Mesenteric fat pad (tissue), 1 donor: ENCODE measurements at regions not wholly inside any gene's neighbourhood (a gene's known extent, or its start where the extent isn't known, plus 50 kb on each side); places are given as distances from the start of the nearest gene placed in this dataset.

Experiments
- DNase-seq: peaks from one replicate; pipeline ENCODE4 v3.0.0-alpha.2; 2020; ENCODE audit warnings: low spot score
- donor health status: DM: yes; HTN: yes; CAD: no.

DNA sequence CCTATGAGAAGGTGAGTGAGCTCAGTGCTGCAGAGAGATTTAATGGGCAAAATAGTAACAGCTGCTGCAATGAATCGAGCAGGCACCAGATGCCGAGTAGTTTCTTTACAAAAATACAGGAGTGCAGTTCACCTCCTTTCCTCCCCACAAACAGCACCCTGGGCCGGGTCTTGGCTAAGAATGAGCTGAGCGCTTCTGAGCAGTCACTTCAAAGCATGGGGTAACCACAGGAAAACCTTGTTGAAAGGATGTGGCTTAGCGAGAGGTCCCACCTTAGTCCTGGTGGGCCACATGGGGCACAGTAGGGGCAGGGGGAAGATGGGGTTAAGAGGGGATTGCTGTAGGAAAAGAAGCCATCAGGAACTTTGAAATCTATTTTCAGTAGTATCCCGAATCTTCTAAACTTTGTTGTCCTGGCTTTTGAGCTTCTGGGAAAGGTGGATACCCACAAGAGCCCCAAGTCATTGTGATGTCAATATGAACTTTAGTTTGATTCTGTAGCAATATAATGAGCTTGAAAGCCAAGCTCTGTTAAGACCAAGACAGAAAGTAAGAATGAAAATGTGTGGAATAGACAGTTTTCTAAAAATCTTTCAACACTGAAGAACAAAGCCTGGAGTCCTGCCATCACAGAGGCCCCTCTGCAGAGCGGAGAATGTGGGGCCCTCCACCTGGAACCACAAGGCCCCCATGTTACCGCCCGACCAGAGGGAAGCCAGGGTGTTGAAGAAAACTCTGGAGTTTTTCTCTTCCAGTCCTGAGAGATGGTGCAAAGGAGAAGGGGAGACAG is 101.0 kb upstream of the ZNF236 start:
- no peak for DNase-seq

DNA sequence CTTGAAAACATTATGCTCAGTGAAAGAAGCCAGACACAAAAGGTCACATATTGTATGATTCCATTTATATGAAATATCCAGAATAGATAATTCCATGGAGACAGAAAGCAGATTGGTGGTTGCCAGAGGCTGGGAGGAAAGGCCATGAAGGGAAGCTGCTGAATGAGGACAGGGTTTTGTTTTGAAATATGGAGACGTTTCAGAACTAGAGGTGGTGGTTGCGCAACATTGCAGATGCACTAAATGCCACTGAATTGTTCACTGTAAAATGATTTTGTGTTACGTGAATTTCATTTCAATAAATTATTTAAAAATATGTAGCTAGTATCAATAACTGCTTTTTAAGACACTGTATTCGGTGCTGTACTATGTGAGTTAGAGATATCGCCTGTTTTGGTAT is 101.7 kb upstream of the ZNF236 start:
- no peak for DNase-seq

DNA sequence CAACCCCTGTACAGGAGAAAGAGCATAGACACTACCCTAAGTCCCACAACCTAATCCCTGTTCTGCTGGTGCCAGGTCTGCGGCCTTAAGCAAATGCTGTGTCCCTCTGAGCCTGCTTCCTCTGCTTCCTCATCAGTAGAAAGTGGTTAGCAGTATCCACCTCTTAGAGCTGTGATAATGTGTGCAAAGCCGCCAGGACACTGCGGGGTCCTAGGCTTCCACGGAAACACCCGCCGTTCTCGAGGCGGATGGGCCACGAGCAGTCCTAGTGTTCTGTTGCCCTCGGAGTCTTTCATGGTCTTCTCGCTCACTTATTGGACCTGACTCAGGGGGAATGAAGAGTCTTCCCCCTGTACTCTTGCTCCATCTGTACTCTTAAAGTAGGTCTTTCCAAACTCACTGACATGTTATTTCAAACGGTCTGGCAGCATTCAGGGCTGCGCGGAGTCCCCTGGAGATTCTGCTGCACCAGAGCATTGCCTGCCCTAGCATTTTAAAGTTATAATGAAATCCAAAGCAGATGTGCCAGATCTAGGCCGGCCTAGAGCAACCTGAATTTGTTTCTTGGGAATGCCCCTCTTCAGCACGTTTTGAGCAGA is 107.2 kb upstream of the ZNF236 start:
- DNase-seq: peak; percentile 47

DNA sequence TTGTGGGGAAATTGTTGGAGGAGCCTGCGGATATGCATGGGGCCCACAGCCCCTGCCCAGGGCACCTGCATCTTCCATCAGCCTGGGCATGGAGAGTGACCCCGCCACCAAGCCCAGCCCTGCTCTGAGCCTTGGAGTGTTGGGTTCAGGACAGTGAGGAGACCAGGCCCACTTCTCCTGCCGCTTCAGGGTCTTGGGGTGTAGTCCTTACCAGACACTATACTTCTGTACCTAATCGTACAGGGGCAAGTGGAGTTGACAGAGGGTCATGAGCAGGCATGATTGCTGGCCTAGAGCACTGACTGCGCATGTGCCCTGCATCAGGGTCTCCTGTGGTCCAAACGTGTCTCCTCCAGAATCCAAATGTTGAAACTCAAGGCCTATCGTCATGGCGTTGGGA is 108.9 kb upstream of the ZNF236 start:
- DNase-seq: peak; percentile 60

DNA sequence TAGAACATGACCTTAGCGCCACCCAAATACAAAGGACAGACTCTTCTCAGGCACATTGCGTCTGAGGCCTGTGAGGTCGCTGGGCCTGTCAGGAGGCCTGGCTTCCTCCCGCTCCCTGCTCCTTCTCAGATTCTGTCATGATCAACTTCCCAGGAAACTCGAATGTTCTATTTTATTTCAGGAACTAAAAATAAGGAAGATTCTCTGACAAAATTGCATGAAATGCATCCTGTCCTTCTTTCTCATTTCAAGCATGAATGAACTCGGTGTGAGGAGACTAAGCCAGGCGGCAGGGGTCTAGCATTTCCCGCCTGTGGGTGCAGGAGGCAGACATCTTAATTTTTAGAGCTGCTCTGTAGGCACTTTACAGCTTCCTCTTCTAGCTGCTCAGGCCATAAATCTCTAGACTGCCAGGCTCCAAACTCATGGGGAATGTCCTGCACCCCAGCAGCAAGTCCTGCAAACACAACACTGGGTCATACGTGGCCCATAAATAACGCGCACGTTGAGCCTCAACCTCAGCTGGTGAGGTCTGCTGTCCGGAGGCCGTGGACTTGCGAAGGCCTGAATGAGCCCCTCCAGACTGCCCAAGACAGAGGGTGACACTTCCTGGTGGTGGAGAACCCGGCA is 109.7 kb upstream of the ZNF236 start:
- no peak for DNase-seq

DNA sequence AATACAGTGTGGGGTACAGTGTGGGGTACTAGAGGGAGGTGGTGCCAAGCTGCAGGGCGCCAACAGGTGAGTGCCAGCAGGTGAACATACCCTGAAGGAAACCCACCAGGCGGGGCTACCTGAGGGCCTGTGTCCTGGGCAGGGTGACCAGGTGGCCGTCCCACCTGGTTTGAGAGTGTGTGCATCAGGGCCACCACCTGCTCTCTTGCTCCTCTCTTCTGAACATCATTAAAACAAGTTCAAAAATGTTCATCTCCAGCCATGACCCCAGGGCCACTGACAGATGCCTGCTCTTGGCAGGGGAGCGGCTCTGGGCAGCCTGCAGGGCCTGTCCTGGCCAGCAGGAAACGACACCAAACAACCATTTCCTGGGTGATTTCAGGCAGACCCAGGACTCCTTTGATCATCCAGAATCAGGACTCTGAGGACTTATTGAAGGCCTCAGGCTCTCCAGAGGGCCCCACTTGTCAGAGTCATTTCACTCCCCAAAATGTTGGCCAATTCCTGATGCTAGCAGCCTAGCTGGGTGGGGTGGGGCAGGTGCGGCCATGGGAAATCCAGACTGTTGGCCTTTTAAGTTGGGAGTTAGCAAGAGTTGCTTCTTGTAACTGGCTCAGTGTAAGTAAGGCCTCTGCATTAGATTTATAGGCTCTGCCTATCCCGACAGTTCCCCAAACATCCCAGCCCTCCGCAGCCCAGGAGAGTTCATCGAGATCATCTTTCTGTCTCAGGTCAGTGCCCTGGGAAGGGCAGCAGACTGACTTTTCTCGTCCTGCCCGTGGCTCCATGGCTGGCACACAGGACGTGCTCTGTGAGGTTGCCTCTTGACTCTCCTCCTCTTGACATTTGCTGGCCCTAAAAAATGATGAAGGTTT is 111.5 kb upstream of the ZNF236 start:
- DNase-seq: peak; percentile 76

DNA sequence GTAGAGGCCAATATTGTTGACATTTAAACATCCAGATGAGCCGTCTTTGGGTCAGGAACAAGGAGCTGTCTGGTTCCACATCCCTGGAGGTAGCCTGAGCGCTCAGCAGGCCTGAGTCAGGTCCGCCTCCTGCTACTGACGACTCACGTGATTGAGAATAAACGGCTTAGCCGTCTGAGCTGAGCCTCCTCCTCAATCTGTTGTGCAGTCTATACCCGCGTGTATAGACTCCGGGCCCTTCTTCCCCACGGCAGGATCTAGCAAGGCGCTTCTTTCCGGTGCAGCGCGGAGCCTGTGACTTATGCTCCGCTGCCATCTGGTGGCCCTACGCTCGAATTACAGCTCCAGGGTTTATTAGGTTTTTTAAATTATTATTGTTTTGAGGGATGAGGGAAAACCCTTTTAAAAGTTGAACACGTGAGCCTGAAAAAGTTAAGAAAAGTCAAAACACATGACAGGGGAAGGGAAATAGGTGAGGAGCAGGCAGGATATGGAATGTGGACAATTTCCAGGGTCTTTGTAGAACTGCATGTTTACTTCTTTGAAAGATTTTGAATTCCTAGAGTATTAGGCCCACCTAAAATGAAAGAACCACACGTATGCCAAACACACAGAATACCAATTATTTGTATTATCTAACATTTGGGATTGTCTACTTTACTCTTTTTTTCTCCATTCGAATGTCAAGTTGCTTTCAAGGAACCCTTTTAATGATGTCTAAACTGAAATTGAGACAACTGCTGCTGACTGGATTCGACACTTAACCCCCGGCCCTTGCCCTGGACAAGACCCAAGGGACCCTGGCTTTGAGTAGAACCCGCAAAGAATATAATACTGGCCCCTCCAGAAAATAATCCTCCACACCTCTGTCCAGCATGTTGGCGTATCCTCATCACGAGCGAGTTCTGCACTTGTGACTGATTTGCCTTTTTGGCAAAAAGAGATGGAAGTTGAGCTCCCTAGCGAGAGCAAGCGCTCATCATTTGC is 112.4 kb upstream of the ZNF236 start:
- peak; percentile 88 for DNase-seq

DNA sequence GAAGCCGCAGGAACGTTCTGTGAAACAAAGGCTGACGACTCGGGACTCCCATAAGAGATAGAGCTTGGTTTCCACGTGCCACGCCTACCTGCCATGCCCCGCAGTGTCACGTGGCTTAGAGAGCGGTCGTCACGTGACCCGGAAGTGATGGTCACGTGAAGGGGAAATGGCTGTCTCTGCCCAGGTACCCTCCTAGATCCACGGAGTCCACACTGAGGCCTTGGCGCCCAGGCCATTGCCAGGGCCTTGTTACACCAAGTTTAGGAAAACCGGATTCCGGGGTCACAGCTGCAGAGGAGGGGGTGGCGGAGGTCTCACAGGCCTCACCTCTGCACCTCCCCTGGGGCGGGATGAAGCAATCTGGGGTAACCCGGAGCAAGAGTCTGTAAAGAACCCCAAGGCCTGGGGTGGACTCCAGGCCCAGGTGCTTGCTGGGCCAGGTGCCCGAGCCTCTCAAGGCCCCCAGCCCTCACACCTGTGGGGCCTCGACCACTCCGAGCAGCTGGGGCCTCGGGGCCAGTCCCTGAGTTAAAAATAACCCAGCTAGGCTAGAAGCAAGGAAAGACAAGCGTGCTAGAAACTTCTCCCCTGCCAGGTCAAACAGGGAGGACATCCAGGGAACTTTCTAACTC is 113.5 kb upstream of the ZNF236 start:
- DNase-seq: no peak

DNA sequence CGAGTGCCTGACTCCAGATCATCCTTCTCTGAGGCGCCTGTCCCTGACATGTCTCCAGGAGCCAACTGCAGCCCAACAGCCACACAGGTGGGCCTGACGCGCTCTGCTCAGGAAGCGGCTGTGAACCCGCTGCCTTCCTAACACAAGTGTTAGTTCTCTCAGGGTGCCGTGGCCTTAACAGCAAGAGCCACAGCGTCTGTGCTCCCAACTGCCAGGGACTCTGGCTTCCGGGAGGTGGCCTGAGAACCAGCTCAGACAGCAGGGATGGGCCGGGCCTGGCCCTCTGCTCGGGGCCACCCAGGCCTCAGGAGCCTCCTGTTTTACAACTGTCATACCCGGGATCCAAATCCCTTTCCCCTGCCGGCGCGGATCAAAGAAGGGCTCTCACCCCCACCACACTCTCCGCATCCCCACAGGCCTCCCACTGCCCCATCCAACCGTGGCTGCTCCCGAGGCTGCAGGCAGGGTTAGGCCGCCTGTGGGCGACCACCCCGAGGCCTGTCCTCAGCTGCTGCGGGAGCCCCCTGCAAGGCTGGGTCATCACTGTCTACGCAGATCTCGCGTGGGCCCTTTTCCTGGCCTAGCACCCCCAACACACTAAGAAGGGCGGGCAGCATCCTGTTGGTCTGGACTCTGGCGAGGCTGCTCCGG is 114.2 kb upstream of the ZNF236 start:
- DNase-seq: peak; percentile 85

DNA sequence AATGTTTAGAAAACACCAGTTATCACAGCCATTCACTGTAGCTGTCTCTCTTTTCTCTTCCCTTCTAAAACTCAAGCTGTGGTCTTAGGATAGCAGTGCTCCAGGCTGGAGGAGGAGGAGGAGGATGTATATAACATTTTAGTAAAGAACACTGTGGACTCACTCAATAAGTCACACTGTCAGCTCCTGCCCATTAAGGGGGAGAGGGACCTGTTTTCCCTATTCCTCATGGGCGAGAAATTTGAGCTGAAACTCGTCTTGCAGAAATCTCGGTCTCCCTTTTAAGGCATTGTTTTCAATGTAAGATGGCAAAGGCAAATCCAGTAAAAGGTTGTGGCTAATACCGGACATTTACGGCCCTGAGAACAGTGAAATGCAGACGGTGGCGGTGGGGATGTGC is 114.8 kb upstream of the ZNF236 start:
- DNase-seq: no peak

DNA sequence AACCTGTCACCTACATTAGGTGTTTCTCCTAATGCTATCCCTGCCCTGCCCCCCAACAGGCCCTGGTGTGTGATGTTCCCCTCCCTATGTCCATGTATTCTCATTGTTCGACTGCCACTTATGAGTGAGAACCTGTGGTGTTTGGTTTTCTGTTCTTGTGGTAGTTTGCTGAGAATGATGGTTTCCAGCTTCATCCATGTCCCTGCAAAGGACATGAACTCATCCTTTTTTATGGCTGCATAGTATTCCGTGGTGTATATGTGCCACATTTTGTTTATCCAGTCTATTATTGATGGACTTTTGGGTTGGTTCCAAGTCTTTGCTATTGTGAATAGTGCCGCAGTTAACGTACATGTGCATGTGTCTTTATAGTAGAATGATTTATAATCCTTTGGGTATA is 117.8 kb upstream of the ZNF236 start:
- DNase-seq: peak; percentile 1

DNA sequence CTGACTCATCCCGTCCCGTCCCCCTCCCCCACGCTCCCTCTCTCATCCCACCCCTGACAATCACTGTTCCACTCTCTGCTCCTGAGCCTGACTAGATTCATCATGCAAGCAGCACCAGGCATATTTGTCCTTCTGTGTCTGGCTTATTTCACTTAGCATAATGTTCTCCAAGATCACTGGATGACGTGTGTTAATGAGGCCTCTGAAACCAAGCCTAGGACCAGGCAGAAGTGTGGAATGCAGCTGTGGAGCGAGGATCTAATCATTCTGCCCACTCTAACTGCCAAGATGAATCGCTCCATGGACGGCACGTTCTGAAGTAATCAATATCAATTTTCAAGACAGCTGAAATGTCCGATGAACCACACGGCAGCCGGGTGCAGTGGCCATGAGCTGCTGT is 122.4 kb upstream of the ZNF236 start:
- peak; percentile 4 for DNase-seq

DNA sequence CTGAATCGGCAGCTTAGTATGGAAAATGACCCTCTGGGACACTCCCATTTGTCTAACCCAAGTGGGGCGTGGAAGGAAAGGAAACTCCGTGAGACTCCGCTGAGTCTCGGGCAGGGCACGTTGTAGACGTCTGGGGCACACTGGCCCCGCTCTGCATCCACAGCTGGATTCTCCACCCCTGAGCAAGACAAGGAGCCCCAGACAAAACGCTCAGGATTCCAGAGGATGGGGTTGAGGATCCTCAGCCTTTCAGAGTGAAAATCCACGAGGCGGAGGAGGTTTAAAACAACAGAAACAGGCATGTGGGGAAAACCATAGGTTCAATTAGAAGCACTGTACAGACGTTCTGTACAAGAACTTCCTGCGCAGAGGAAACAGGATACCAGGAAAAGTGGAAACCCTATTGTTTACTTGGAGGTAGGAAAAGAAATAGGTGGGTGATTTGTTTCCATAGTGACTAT is 124.9 kb upstream of the ZNF236 start:
- peak; percentile 73 for DNase-seq

DNA sequence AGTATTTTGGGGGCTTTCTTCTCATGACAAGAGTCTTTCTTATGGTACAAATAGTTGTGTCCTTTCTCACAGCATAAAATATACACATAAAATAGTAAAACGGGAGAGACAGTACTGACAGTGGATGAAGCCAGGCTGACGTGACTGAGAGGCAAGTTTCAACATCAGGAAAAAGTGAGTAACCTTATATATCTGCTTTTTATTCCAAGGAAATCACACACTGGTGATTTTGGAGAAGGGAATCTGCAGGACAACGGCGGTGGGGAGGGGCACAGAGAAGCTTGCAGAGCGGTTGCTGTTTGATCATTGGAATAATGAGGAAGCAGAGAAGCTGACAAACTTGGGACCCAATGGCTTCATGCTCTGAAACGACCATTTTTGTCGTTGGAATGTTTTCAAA is 130.6 kb upstream of the ZNF236 start:
- peak; percentile 16 for DNase-seq

DNA sequence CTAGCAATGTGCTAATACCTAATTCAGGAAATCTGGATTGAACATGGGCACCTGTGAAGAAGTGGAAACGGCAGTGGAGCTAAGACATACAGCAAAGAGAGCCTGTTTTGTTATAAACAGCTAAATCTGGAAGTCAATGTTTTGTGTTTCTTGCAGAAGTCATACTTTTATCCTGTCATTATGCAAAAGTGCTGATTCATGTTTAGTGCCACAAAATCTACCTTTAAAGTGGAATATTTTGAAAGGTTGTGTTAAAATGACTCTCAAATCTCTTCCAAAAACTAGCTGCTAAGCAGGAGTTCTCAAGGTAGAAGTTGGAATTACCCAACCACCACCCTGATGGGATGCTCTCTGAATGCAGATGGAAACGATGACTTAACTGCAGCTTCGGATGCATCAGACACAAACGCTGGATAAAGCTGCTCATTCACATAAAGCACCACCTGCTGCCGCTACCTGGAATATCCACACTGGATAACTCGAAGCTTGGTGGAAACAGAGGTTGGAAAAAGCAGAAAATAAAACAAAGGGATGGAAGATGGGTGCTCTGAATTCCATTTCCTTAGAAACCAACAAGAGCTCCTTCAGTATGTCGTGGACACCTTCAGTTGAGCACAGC is 132.6 kb upstream of the ZNF236 start:
- no peak for DNase-seq

DNA sequence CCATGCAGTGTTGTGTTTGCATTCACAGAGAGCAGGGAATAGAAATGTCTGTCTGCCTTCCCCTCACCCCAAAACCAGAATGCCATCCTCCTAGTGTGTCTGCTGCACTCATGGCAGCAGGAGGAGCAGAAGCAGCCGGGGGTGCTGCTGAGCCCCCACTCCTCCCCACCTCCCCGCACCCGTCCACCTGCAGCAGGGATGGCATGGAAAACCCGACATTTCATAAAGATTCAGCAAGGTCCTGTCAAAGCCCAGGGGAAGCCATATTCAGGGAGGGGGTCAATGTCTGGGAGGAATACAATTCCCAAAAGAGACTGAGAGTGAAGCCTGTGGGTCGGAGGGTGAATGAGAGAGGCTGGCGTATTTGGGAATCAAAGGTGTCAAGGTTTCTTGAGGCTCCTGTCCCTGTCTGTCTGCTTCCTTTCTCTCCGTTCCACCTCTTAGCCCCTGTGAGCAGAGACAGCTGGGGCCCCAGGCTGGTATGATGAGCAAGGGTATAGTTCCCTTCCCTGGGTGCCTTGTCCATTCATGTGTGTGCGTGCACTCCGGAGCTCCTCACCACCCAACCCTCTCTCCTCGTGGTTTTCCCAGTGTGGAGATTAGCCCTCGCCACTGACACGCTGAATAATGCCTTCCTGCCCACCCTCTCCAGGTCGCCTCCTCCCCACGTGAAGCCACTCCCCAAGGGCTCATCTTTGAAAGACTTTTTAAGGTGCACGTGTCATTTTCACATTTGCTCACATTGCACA is 133.5 kb upstream of the ZNF236 start:
- DNase-seq: peak; percentile 78

DNA sequence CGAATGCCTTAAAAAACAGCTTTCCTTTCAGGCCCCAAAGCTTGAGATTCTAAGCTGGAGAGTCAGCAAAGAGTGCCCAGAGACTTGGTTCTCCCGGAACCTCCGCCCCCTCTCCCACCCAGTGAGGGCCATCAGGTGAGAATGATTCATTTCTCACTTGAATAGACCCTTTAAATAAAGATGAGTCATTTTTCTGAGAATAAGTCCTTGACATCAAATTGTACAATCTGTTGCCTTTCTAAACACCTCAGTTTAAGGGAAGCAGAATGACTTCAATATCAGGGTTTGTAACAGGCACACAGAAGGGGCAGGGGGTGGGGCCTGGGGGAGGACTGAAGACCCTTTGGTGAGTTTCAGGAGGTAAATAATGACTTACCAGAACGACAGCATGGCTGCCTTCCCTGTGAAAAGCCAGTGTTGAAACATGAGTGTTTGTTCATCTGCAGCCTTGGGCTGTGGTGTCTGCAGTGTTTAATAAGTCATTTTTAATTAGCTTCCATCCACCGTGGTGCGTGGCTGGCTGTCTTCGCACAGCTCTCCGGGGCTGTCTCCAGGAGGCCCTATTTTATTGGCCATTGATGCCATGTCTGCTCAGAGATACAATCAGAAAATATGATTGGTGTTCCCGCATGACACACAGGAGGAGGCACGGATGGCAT is 134.9 kb upstream of the ZNF236 start:
- DNase-seq: peak; percentile 71
